Activated T-cell treated with anti-CD3 and anti-CD28 coated beads, Interleukin-2, amount 50 U/mL, for 24 hours (primary cell): ENCODE measurements at regions not wholly inside any gene's neighbourhood (a gene's known extent, or its start where the extent isn't known, plus 50 kb on each side); places are given as distances from the start of the nearest gene placed in this dataset.

Source experiments
- DNase-seq: peaks from one replicate; pipeline ENCODE4 v3.0.0-alpha.2; 2020
- H3K27ac Mint-ChIP-seq: 2 replicates; pipeline ENCODE4 v1.8.0; 2020; ENCODE audit warnings: mild to moderate bottlenecking, mixed read lengths
- H3K27me3 Mint-ChIP-seq: 2 replicates; pipeline ENCODE4 v1.8.0; 2020; ENCODE audit warnings: mixed read lengths
- H3K36me3 Mint-ChIP-seq: 2 replicates; pipeline ENCODE4 v1.8.0; 2020; ENCODE audit warnings: low read depth, mixed read lengths
- H3K4me1 Mint-ChIP-seq: 2 replicates; pipeline ENCODE4 v1.8.0; 2020; ENCODE audit warnings: low read depth, mixed read lengths
- H3K4me3 Mint-ChIP-seq: 2 replicates; pipeline ENCODE4 v1.8.0; 2020; ENCODE audit warnings: mild to moderate bottlenecking, moderate library complexity, mixed read lengths
- H3K9me3 Mint-ChIP-seq: 2 replicates; pipeline ENCODE4 v1.8.0; 2020; ENCODE audit warnings: mixed read lengths

DNA sequence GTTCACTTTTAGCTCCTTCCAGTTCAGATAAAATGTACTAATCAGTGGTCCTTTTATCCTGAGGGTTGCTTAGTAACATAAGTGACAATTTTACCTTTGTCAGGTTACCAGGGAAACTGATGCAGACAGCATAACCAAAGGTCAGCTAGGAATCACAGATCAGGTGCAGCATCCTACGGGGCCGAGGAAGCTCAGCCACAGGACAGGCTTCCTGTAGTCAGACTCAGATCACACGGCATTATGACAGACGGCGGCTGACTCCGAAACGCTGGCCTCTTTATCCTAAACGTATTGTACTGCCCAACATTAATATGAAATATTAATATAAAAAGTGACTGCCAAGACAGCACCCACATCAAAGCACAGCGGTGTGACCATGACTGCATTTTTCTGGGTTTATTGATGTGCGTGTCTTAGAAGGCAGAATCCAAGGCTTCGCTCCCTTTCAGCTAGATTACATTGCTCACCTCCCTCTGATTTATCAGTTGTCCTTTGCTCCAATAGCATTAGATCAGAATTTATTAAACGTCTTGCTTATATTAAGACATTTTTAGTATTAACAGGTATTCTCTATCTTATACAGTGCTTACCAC, 444.5 kb downstream of the CMPK2 start:
- H3K4me1 Mint-ChIP-seq, result no peaks in the 10 kb centered on the region
- H3K36me3 Mint-ChIP-seq, result no peaks in the 10 kb centered on the region
- DNase-seq, result no peak
- no peak overlapping the region for H3K4me3 Mint-ChIP-seq
- H3K27ac Mint-ChIP-seq, result no peak overlapping the region
- H3K9me3 Mint-ChIP-seq, result no peaks in the 10 kb centered on the region
- H3K27me3 Mint-ChIP-seq, result peaks cover 3% of the 10 kb centered on the region

DNA sequence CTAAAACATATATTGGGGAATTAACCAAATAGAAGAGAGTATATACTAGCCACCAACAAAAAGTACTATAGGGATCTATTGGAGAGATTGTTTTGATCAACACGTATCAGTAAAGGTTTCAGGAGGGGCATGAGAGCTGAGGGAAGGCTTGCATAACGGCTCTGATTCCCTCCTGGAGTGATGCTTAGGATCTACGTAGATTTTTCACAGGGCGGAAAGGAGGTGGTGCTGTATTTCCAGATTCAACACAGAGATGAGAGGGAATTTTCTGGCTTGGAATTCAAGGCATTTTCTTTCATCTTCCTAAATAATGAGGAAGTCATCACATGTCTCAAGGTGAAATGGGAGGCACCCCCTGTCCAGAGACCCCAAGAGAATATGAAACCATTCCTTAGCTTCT, 443.8 kb downstream of the CMPK2 start:
- H3K36me3 Mint-ChIP-seq, result no peaks in the 10 kb centered on the region
- no peak overlapping the region for H3K4me3 Mint-ChIP-seq
- DNase-seq, result no peak
- peaks cover 3% of the 10 kb centered on the region for H3K27me3 Mint-ChIP-seq
- no peak overlapping the region for H3K27ac Mint-ChIP-seq
- no peaks in the 10 kb centered on the region for H3K4me1 Mint-ChIP-seq
- H3K9me3 Mint-ChIP-seq, result no peaks in the 10 kb centered on the region

DNA sequence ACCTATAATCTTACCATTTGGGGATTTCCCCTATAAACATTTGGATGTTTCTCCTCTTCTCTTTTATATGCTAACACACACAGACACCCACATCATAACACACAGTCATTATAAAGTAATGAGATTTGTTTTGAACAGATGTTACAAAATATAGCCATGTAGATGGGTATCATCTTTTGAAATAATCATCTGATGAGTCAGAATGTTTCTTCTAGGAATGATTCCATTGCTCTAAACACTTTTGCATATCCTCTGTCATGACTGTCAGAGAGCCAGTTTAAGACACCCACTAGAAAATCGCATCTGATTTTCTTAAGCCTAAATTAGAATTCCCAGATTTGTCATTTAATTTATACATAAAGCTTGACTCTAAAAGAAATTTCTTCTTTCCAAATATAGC, 442.6 kb downstream of the CMPK2 start:
- no peak for DNase-seq
- H3K4me1 Mint-ChIP-seq, result no peaks in the 10 kb centered on the region
- no peaks in the 10 kb centered on the region for H3K36me3 Mint-ChIP-seq
- no peak overlapping the region for H3K27ac Mint-ChIP-seq
- H3K9me3 Mint-ChIP-seq, result no peaks in the 10 kb centered on the region
- H3K27me3 Mint-ChIP-seq, result peaks cover 3% of the 10 kb centered on the region
- no peak overlapping the region for H3K4me3 Mint-ChIP-seq

DNA sequence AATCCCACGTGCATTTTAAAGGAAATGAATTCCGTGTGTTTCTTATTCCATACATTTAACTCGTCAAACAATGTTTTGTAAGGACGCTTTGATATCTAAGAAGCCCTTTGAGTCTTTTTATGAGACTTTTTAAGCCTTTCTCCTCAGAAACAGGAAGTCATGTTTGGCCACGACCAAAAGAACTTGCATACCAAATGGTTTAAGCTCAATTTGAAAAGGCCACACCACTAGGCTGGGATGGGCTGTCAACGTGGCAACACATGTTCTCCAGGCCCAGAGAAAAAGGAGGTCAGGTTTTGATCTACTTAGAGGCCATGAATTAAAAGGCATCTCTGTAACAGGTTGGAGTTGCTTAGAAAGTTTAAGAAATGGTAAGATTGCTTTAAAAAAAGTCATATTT, 441.8 kb downstream of the CMPK2 start:
- peaks cover 3% of the 10 kb centered on the region for H3K27me3 Mint-ChIP-seq
- no peaks in the 10 kb centered on the region for H3K9me3 Mint-ChIP-seq
- no peaks in the 10 kb centered on the region for H3K36me3 Mint-ChIP-seq
- H3K4me3 Mint-ChIP-seq, result no peak overlapping the region
- DNase-seq, result no peak
- no peak overlapping the region for H3K27ac Mint-ChIP-seq
- H3K4me1 Mint-ChIP-seq, result no peaks in the 10 kb centered on the region

DNA sequence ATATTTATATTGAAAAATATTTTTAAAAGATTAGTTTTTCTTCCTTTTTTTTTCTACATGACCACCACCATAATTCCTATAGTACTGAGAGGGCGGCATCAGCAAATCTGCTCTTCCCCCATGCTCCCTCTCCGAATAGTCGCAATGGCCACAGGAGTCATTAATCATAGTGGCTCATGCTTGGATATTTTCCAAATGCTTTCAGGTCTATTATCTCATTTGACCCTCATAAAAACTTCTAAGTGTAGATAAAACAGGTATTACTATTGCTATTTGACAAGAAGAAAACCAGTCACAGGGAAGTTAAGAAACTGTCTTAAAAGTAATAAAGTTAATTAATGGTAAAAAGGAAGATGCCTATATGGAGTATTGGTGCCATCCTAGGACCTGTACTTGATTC, 440.7 kb downstream of the CMPK2 start:
- H3K36me3 Mint-ChIP-seq, result no peaks in the 10 kb centered on the region
- H3K4me3 Mint-ChIP-seq, result no peak overlapping the region
- H3K9me3 Mint-ChIP-seq, result no peaks in the 10 kb centered on the region
- H3K4me1 Mint-ChIP-seq, result no peaks in the 10 kb centered on the region
- no peak for DNase-seq
- peaks cover 3% of the 10 kb centered on the region for H3K27me3 Mint-ChIP-seq
- no peak overlapping the region for H3K27ac Mint-ChIP-seq

DNA sequence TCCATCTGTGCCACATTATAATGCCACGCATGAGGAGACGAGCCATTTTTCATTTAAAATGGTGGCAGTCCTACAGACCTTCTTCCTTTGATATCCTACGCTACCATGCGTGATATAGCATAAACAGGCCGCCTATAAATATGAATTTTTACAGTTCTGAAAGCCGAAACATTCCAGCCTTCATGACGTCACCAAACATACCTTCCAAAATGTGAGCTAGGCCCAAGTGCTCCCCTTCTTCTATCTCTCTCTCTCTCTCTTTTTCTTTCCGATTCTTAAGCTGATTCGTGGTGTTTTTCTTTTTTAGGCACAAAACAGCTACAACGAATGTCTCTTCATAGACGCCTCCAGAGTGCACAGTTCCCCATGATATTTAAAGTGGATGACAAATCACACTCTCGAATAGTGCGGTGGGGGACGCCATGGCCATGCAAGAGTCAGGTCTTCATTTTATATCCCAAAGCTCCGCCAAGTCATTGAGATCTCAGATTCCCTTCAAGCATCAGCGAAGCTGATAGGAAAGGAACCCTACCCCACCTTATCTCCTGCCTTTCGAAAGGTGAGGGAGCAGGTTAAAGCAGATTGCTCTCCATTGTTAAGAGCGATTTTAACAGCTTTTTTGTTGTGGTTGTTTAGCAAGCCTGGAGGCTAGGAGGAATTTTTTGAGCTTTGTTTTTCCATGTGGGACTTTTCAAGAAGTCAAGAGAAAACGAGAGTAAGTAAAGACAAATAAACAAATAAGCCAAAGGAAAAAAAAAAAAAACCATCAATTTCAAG, 436.3 kb downstream of the CMPK2 start:
- H3K27me3 Mint-ChIP-seq, result peaks cover 2% of the 10 kb centered on the region
- H3K4me3 Mint-ChIP-seq, result no peak overlapping the region
- peaks cover 4% of the 10 kb centered on the region for H3K9me3 Mint-ChIP-seq
- no peak for DNase-seq
- no peaks in the 10 kb centered on the region for H3K4me1 Mint-ChIP-seq
- no peak overlapping the region for H3K27ac Mint-ChIP-seq
- no peaks in the 10 kb centered on the region for H3K36me3 Mint-ChIP-seq

DNA sequence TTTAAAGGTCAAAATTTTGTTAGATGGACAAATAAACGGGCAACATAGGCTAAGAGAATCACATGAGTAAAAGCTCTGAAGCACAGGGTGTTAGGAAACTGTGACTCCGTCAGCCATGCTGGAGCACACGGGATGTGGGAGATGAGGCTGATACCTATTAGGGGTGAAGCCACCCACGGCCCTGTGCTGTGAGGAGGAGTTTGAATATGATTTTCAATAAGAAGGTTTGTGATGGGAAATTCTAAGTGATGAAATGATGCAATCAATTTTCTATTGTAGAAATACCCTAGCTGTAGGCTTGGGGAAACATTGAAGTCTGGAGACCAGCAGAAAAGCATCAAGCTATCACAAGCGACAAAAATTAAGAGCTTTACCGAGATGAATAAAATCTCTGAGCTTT, 431.3 kb downstream of the CMPK2 start:
- Mint-ChIP-seq H3K4me3 (no peak overlapping the region), H3K27ac (no peak overlapping the region), H3K27me3 (no peaks in the 10 kb centered on the region), H3K4me1 (no peaks in the 10 kb centered on the region), H3K36me3 (no peaks in the 10 kb centered on the region), H3K9me3 (peaks cover 4% of the 10 kb centered on the region)
- no peak for DNase-seq

DNA sequence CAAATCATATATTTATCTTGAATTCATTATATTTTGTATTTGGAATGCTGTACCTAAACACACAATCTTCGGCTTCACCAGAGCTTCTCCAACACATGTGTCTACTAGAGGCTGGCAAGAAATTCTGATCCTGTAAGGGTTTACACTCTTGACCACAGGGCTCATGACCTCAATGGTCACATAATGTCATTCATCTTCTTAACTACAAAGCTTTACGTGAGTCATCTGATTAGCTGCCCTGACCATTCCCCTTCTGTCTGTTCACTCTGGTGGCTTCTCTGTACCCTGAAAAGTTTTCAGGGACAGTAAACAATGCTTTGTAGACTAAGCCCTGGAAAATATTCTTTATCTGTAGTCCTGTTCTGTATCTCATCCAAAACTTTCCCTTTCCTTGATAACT, 423.9 kb downstream of the CMPK2 start:
- no peak for DNase-seq
- Mint-ChIP-seq H3K9me3 (no peaks in the 10 kb centered on the region), H3K36me3 (no peaks in the 10 kb centered on the region), H3K4me3 (no peak overlapping the region), H3K27ac (no peak overlapping the region), H3K4me1 (no peaks in the 10 kb centered on the region), H3K27me3 (no peaks in the 10 kb centered on the region)

DNA sequence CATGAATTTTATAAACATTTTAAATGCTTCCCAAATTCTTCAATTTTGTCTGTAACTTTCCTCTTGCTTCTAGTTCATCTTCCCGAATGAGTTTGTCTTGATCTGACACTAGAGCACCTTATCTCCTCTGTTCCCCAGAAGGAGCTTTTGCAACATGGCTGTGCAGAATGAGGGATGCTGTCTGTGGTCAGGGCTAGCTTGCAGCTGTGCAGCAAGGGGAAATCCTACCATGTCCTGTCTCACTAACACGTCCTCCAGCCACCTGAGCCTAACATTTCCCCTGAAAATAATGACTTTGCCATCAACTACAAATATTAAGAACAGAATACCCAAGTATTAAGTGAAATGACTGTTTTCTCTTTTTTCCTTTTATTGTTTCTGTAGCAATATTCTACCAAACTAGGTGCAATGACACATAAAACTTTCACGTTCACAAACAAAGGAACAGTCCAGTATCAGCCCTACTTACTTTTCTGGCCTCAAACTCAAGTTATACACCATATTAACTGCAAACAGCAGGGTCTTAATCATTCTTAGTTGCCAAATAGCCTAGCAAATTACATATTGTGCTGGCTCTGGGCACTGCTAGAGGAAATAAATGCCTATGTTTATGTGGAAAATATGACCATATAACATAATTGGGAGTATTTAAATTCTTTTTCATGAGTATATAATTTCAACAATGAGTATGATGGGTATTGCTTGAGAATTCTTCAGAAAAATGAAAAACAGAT, 423.3 kb downstream of the CMPK2 start:
- no peaks in the 10 kb centered on the region for H3K27me3 Mint-ChIP-seq
- no peaks in the 10 kb centered on the region for H3K9me3 Mint-ChIP-seq
- H3K36me3 Mint-ChIP-seq, result no peaks in the 10 kb centered on the region
- no peak overlapping the region for H3K4me3 Mint-ChIP-seq
- H3K4me1 Mint-ChIP-seq, result no peaks in the 10 kb centered on the region
- DNase-seq, result no peak
- H3K27ac Mint-ChIP-seq, result no peak overlapping the region

DNA sequence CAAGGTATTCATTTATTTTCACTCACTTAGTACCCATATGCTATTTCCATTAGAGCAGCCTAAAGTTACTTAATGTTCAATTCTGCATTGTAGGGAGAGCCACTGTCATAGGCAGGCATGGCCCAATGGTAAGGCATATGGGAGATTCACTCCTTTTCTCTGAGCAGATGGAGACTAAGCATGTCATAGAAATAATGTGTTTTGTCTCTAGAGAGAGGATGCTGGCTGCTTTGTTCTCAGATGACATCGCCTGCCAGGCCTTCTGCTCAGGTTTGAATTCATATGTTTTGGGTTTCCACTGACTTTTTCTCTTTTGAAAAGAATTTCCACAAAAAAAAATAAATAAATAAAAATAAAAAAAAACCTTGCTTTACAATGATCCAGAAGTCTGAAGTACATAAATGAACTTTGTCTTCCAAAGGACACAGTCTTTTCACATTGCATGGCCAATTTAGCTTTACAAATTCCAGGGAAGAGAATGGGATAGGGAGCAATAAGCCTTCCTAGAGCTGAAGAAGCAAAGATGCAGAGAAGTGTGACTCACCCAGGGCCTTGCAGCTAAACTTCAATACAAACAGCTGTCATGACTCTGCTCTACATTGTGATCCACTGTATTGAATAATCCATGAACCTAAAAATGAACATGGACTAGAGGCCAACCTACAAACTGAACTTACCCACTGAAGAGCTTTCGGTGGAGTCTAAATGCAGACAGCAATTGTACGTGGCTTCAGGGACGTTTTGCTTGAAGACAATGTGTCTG, 422.5 kb downstream of the CMPK2 start:
- no peaks in the 10 kb centered on the region for H3K27me3 Mint-ChIP-seq
- H3K9me3 Mint-ChIP-seq, result no peaks in the 10 kb centered on the region
- H3K4me3 Mint-ChIP-seq, result no peak overlapping the region
- H3K27ac Mint-ChIP-seq, result no peak overlapping the region
- H3K36me3 Mint-ChIP-seq, result no peaks in the 10 kb centered on the region
- H3K4me1 Mint-ChIP-seq, result no peaks in the 10 kb centered on the region
- no peak for DNase-seq

DNA sequence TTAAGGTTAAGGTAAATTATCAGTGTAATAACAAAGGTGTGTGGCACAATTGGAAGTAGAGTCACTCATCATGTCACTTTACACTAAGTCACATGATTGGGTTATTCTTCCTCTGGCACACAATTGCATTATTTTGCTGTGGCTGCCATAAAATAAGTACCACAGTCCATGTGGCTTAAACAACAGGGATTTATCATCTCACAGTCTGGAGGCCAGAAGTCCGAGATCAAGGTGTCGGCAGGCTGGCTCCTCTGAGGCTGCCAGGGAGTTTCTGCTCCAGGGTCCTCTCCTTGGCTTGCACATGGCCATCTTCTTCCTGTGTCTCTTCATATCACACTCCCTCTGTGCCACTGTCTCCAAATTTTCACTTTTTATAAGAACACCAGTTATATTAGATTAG, 421.2 kb downstream of the CMPK2 start:
- no peak overlapping the region for H3K27ac Mint-ChIP-seq
- no peaks in the 10 kb centered on the region for H3K36me3 Mint-ChIP-seq
- H3K27me3 Mint-ChIP-seq, result no peaks in the 10 kb centered on the region
- no peaks in the 10 kb centered on the region for H3K9me3 Mint-ChIP-seq
- no peak overlapping the region for H3K4me3 Mint-ChIP-seq
- no peaks in the 10 kb centered on the region for H3K4me1 Mint-ChIP-seq
- no peak for DNase-seq

DNA sequence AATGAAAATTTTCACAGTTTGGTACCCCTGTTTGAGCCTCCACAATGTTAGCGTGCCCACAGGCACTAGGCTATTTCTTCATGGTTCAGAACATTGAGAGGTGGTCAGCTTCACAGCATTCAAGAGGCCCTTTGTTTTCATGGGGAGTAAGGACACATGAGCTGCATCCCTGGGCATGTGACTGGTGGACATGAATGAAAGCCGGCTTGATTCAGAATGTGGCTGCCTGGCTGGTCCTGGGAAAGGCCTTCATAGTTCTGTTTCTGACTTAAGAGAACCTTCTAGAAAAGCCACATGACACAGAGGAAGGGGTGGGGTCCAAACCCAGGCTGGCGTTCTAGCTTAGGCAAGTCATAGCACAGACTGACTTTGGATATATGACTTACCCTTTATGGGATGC, 420.6 kb downstream of the CMPK2 start:
- Mint-ChIP-seq H3K4me3 (no peak overlapping the region), H3K36me3 (no peaks in the 10 kb centered on the region), H3K4me1 (no peaks in the 10 kb centered on the region), H3K9me3 (no peaks in the 10 kb centered on the region), H3K27ac (no peak overlapping the region), H3K27me3 (no peaks in the 10 kb centered on the region)
- no peak for DNase-seq

DNA sequence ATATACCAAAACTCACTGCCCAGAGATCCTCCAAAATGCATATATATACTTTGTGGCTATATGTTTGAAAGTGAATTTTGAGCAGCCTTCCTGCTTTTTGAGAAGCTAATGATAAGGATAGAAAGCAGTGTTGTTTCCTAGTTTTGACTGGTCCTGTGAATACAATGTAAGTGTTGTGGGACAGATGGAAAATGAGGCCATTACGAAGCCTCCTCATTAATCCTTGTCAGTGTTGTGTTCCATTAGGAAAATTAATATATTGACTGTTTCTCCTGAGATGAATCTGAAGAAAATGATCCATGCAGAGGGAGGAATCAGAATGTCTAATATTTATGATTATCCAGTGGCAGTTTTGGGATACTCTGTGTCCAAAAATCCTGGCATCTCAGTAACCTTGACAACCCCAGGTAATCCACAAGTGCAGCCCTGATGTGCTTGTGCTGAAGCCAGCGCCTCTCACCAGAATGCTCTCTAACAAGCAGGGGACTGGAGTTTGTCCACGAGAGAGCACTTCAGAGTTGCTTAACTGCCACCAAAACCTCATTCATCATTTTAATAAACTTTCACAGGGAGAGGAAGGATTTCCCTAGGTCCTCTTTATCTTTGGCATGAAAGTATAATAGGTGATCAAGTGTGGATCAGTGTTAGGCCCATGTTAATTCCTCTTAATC, 418.6 kb downstream of the CMPK2 start:
- H3K36me3 Mint-ChIP-seq, result no peaks in the 10 kb centered on the region

DNA sequence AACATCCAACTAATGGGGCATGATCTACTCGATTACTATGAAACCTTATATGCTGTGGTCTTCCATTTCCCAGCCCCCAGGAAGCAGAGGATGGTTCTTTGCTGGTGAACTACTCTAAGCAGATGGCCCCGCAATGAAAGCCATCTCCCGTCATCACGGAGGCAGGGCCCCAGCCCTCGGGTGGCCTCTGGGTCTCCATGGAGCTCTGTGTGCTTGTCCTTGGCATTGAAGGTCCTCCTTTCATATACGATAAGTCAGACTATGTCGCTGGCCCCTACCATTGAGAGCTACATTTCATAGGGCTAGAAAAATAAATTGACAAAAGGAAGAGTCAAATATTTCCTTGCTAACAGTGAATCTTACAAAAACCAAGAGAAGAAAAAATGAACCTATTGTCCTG, 416.8 kb downstream of the CMPK2 start:
- H3K9me3 Mint-ChIP-seq, result no peaks in the 10 kb centered on the region
- no peaks in the 10 kb centered on the region for H3K36me3 Mint-ChIP-seq
- DNase-seq, result no peak
- no peak overlapping the region for H3K4me3 Mint-ChIP-seq
- no peaks in the 10 kb centered on the region for H3K4me1 Mint-ChIP-seq
- no peak overlapping the region for H3K27ac Mint-ChIP-seq
- peaks cover 3% of the 10 kb centered on the region for H3K27me3 Mint-ChIP-seq

More for the DNA sequence above, 418.6 kb downstream of the CMPK2 start:
- H3K27ac Mint-ChIP-seq, result no peak overlapping the region
- H3K4me3 Mint-ChIP-seq, result no peak overlapping the region
- H3K27me3 Mint-ChIP-seq, result peaks cover 3% of the 10 kb centered on the region
- H3K4me1 Mint-ChIP-seq, result no peaks in the 10 kb centered on the region
- no peaks in the 10 kb centered on the region for H3K9me3 Mint-ChIP-seq
- DNase-seq, result no peak
